Activated T-helper 2 cell treated with anti-CD3 and anti-CD28 coated beads, Interferon-gamma antibody, Interleukin-2, Interleukin-4, amounts not matched to agents 10 μg/mL and 5 μg/mL and 100 μg/mL, durations not matched to agents 14 hours and 24 hours and 36 hours (primary cell): ENCODE measurements at regions not wholly inside any gene's neighbourhood (a gene's known extent, or its start where the extent isn't known, plus 50 kb on each side); places are given as distances from the start of the nearest gene placed in this dataset.

Experiments
- DNase-seq: peaks from one replicate; pipeline ENCODE4 v3.0.0; 2021; ENCODE audit warnings: low spot score
- H3K27ac Mint-ChIP-seq: one replicate; pipeline ENCODE4 v1.8.0; 2021; ENCODE audit warnings: mixed read lengths
- H3K27me3 Mint-ChIP-seq: one replicate; pipeline ENCODE4 v1.8.0; 2021; ENCODE audit warnings: low read depth, mixed read lengths
- H3K36me3 Mint-ChIP-seq: one replicate; pipeline ENCODE4 v1.8.0; 2021; ENCODE audit warnings: low read depth, mixed read lengths
- H3K4me1 Mint-ChIP-seq: one replicate; pipeline ENCODE4 v1.8.0; 2021; ENCODE audit warnings: low read depth, mixed read lengths
- H3K4me3 Mint-ChIP-seq: one replicate; pipeline ENCODE4 v1.8.0; 2021; ENCODE audit warnings: low read depth, mild to moderate bottlenecking, moderate library complexity, mixed read lengths
- H3K9me3 Mint-ChIP-seq: one replicate; pipeline ENCODE4 v1.8.0; 2021; ENCODE audit warnings: mixed read lengths
- intact Hi-C: fragments of 100-400 bp; cut with micrococcal nuclease; formaldehyde crosslinking; loops from one replicate; pipeline ENCODE4 v1.15.1; 2023

GRCh38 chr2:82857967-82858366 lies 1601.1 kb downstream of the SUCLG1 start:
- Mint-ChIP-seq H3K36me3 (no peaks in the 10 kb centered on the region), H3K9me3 (peaks cover 14% of the 10 kb centered on the region), H3K27ac (no peak overlapping the region), H3K4me3 (no peak overlapping the region), H3K4me1 (no peaks in the 10 kb centered on the region), H3K27me3 (no peaks in the 10 kb centered on the region)
- intact Hi-C loops = no loop called here
- DNase-seq = no peak

DNA sequence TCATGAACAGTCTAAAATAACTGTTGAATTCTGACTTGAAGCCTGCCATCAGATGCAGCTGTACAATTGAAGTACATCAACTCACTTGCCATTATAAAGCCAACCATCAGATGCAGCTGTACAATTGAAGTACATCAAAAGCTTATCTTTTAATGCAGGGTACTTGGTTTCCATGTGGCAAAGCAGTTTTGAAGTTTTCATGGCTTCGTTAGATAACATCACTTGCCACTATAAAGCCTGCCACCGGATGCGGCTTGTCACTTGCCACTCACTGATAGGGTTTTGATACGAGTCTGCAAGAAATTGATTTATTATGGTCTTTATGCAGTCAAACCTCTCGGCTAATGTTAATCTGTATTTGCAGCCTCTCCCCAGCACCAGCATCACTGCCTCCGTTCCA lies 1605.8 kb downstream of the SUCLG1 start:
- Mint-ChIP-seq H3K27me3 (no peaks in the 10 kb centered on the region), H3K4me1 (no peaks in the 10 kb centered on the region), H3K36me3 (no peaks in the 10 kb centered on the region), H3K9me3 (no peaks in the 10 kb centered on the region), H3K27ac (no peak overlapping the region), H3K4me3 (no peak overlapping the region)
- intact Hi-C loops = no loop called here
- no peak for DNase-seq

DNA sequence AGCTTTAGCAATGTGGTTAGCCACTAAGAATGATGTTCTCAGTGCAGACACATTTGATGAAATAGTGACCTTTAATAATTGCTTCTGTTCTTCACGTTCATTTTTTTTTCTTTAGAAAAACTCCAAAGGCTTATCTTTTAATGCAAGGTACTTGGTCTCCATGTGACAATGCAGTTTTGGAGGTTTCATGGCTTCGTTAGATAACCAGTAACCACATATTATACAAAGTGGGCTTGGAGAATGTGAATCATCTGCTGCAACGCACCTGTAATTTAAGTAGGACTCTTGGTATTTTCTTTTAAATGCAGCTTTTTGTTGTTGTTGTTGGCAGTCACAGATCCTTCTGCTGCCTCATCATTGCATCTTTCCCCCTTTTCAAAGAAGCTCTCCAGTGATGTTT lies 1606.3 kb downstream of the SUCLG1 start:
- no peak for DNase-seq
- Mint-ChIP-seq H3K4me3 (no peak overlapping the region), H3K9me3 (peaks cover 2% of the 10 kb centered on the region), H3K27ac (no peak overlapping the region), H3K4me1 (no peaks in the 10 kb centered on the region), H3K36me3 (no peaks in the 10 kb centered on the region), H3K27me3 (no peaks in the 10 kb centered on the region)
- intact Hi-C loops = no loop called here

DNA sequence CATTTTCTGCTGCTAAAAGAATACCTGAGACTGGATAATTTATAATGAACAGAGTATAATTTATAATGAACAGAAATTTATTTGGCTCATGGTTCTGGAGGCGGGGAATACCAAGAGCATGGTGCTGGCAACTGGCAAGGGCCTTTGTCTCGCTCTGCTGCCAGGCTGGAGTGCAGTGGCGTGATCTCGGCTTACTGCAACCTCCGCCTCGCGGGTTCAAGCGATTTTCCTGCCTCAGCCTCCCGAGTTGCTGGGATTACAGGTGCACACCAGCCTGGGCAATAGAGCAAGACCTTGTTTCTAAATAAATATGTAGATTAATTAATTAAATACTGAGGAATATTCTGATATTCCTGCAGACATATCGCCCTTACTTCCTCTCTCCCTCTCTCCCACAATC lies 1610.8 kb downstream of the SUCLG1 start:
- Mint-ChIP-seq H3K4me3 (no peak overlapping the region), H3K36me3 (no peaks in the 10 kb centered on the region), H3K27ac (no peak overlapping the region), H3K9me3 (peaks cover 5% of the 10 kb centered on the region), H3K27me3 (no peaks in the 10 kb centered on the region), H3K4me1 (no peaks in the 10 kb centered on the region)
- intact Hi-C loops = no loop called here
- no peak for DNase-seq

GRCh38 chr2:82839036-82839435 lies 1620.0 kb downstream of the SUCLG1 start:
- Mint-ChIP-seq H3K27me3 (no peaks in the 10 kb centered on the region), H3K27ac (no peak overlapping the region), H3K9me3 (peaks cover 16% of the 10 kb centered on the region), H3K4me1 (no peaks in the 10 kb centered on the region), H3K4me3 (no peak overlapping the region), H3K36me3 (no peaks in the 10 kb centered on the region)
- intact Hi-C loops = no loop called here
- no peak for DNase-seq

DNA sequence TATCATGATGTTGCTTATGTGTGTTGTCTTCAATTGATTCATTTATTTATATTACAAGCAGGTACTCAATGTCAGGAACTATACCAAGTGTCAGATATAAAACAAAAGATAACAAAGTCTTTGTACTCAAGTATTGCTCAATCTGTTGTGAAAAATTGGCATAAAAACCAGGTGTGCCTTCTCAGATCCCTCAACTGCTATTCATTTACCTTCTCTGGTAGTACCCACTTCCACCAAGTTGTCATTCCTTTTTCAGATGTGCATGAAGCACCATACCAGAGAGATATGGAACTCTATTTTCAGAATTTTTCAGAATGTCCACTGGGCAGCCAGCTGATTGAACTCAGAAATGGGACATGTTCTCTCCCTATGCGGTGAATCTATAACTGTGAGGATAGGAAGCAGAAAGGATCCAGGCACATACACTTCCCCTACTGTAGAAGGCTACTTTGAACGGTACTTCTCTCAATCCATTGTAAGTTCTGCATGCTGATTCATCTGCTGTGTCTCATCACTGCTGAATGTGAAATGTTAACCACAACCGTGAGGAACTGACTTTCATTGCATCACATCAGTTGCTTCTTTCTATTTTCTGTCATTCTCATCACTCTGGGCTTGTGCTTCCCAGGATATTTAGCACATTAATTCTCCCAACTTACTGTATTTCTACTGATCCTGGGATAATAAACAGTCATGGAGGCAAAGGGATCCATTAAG lies 1621.3 kb downstream of the SUCLG1 start:
- intact Hi-C loops = no loop called here
- Mint-ChIP-seq H3K27ac (no peak overlapping the region), H3K4me1 (no peaks in the 10 kb centered on the region), H3K27me3 (no peaks in the 10 kb centered on the region), H3K4me3 (no peak overlapping the region), H3K9me3 (peaks cover 15% of the 10 kb centered on the region), H3K36me3 (no peaks in the 10 kb centered on the region)
- no peak for DNase-seq

GRCh38 chr2:82834893-82835292 lies 1624.2 kb downstream of the SUCLG1 start:
- Mint-ChIP-seq H3K27me3 (no peaks in the 10 kb centered on the region), H3K36me3 (no peaks in the 10 kb centered on the region), H3K4me1 (no peaks in the 10 kb centered on the region), H3K9me3 (peaks cover 11% of the 10 kb centered on the region), H3K4me3 (no peak overlapping the region), H3K27ac (no peak overlapping the region)
- intact Hi-C loops = no loop called here
- no peak for DNase-seq

GRCh38 chr2:82827426-82827825 lies 1631.7 kb downstream of the SUCLG1 start:
- no peak for DNase-seq
- Mint-ChIP-seq H3K4me1 (no peaks in the 10 kb centered on the region), H3K36me3 (no peaks in the 10 kb centered on the region), H3K27me3 (no peaks in the 10 kb centered on the region), H3K4me3 (no peak overlapping the region), H3K9me3 (peaks cover 11% of the 10 kb centered on the region), H3K27ac (no peak overlapping the region)
- intact Hi-C loops = no loop called here

DNA sequence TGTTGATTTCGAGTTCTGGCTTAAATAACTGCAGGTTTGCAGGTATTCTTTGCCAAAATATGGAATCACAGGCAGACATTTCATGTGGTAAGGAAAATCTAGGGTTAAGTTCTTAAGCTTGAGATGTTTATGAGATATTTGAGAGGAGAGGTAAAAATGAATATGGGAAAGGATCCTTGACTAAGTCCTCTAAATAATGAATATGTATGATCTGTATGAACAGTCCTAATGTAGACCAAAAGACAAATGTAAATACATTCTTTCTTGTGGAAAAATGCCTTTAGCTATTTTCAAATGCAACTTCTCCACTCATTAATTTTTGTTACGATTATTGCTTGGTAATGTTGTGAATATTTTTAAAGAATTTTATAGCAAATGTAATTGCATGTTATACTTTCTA lies 1632.6 kb downstream of the SUCLG1 start:
- H3K9me3 Mint-ChIP-seq = peaks cover 10% of the 10 kb centered on the region
- no peaks in the 10 kb centered on the region for H3K27me3 Mint-ChIP-seq
- H3K4me3 Mint-ChIP-seq = no peak overlapping the region
- H3K27ac Mint-ChIP-seq = no peak overlapping the region
- no peaks in the 10 kb centered on the region for H3K36me3 Mint-ChIP-seq
- intact Hi-C loops = no loop called here
- no peak for DNase-seq
- no peaks in the 10 kb centered on the region for H3K4me1 Mint-ChIP-seq

DNA sequence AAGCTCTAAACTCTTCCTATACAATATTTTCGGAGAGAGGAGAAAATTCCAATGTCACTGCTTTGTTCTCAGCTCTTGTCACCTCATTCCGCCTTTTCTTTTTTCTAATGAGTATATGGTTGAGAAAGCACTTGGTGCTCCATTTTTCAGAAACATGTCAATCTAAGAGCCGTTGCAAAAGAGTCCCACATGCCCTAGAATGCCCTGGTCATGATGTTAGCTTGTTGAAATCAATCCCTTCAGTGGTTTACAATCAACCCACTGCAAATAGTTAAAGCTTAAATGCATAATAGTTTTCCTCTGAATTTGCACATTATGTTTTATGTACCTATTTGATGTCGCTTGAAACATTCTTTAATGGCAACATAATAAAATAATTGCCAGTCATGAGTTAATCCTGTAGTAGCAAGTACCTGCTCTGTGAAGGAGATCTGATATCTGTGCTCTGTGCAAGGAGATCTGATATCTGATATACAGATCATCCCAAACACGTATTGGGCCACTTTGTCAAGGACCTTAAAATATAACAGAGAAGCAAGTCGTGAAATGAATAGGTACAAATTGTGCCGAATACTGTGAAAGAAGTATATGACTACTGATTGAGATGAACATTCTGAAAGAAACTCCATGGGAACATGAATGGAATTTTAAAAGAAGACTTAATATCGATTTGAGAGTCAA lies 1633.5 kb downstream of the SUCLG1 start:
- peaks cover 10% of the 10 kb centered on the region for H3K9me3 Mint-ChIP-seq
- H3K27ac Mint-ChIP-seq = no peak overlapping the region
- intact Hi-C loops = no loop called here
- H3K36me3 Mint-ChIP-seq = no peaks in the 10 kb centered on the region
- no peaks in the 10 kb centered on the region for H3K27me3 Mint-ChIP-seq
- no peak overlapping the region for H3K4me3 Mint-ChIP-seq
- H3K4me1 Mint-ChIP-seq = no peaks in the 10 kb centered on the region
- DNase-seq = no peak

- Mint-ChIP-seq H3K4me3 (no peak overlapping the region), H3K27me3 (no peaks in the 10 kb centered on the region), H3K9me3 (peaks cover 10% of the 10 kb centered on the region), H3K36me3 (no peaks in the 10 kb centered on the region), H3K4me1 (no peaks in the 10 kb centered on the region), H3K27ac (no peak overlapping the region)
- intact Hi-C loops = no loop called here
- no peak for DNase-seq
Measured at GRCh38 chr2:82823892-82824291, 1635.2 kb downstream of the SUCLG1 start.

GRCh38 chr2:82819951-82820350 lies 1639.1 kb downstream of the SUCLG1 start:
- no peaks in the 10 kb centered on the region for H3K36me3 Mint-ChIP-seq
- no peaks in the 10 kb centered on the region for H3K4me1 Mint-ChIP-seq
- no peak overlapping the region for H3K4me3 Mint-ChIP-seq
- intact Hi-C loops = no loop called here
- no peaks in the 10 kb centered on the region for H3K9me3 Mint-ChIP-seq
- no peak for DNase-seq
- no peaks in the 10 kb centered on the region for H3K27me3 Mint-ChIP-seq
- no peak overlapping the region for H3K27ac Mint-ChIP-seq

- no peaks in the 10 kb centered on the region for H3K27me3 Mint-ChIP-seq
- no peaks in the 10 kb centered on the region for H3K9me3 Mint-ChIP-seq
- H3K4me1 Mint-ChIP-seq = no peaks in the 10 kb centered on the region
- H3K27ac Mint-ChIP-seq = no peak overlapping the region
- H3K4me3 Mint-ChIP-seq = no peak overlapping the region
- intact Hi-C loops = no loop called here
- DNase-seq = no peak
- no peaks in the 10 kb centered on the region for H3K36me3 Mint-ChIP-seq
Measured at GRCh38 chr2:82814146-82814545, 1644.9 kb downstream of the SUCLG1 start.
